SJSA1 (cell line): ENCODE measurements at regions not wholly inside any gene's neighbourhood (a gene's known extent, or its start where the extent isn't known, plus 50 kb on each side); places are given as distances from the start of the nearest gene placed in this dataset.

Experiments
- DNase-seq, 2 experiments: peaks; one replicate each; pipeline ENCODE4 v3.0.0-alpha.2; 2015 to 2020; ENCODE audit warnings: low spot score in 2 of 2, low read depth in 1 of 2
- H3K27ac ChIP-seq: fragments of 250-450 bp; sonication (Bioruptor Pico); 2 replicates; pipeline ENCODE4 v1.5.1; 2020; ENCODE audit warnings: mild to moderate bottlenecking, moderate library complexity
- H3K27me3 ChIP-seq: fragments of 250-450 bp; sonication (Bioruptor Pico); replicated peaks from 2 replicates; pipeline ENCODE4 v1.5.1; 2020; ENCODE audit warnings: mild to moderate bottlenecking, moderate library complexity
- H3K36me3 ChIP-seq: fragments of 250-450 bp; sonication (Bioruptor Pico); 2 replicates; pipeline ENCODE4 v1.5.1; 2020; ENCODE audit warnings: mild to moderate bottlenecking
- H3K4me1 ChIP-seq: fragments of 250-450 bp; sonication (Bioruptor Pico); replicated peaks from 2 replicates; pipeline ENCODE4 v1.6.1; 2021; ENCODE audit warnings: mild to moderate bottlenecking
- H3K4me3 ChIP-seq: fragments of 250-450 bp; sonication (Bioruptor Pico); 2 replicates; pipeline ENCODE4 v1.5.1; 2020; ENCODE audit warnings: mild to moderate bottlenecking
- H3K9me3 ChIP-seq: fragments of 250-450 bp; sonication (Bioruptor Pico); replicated peaks from 2 replicates; pipeline ENCODE4 v1.5.1; 2020; ENCODE audit warnings: mild to moderate bottlenecking

DNA sequence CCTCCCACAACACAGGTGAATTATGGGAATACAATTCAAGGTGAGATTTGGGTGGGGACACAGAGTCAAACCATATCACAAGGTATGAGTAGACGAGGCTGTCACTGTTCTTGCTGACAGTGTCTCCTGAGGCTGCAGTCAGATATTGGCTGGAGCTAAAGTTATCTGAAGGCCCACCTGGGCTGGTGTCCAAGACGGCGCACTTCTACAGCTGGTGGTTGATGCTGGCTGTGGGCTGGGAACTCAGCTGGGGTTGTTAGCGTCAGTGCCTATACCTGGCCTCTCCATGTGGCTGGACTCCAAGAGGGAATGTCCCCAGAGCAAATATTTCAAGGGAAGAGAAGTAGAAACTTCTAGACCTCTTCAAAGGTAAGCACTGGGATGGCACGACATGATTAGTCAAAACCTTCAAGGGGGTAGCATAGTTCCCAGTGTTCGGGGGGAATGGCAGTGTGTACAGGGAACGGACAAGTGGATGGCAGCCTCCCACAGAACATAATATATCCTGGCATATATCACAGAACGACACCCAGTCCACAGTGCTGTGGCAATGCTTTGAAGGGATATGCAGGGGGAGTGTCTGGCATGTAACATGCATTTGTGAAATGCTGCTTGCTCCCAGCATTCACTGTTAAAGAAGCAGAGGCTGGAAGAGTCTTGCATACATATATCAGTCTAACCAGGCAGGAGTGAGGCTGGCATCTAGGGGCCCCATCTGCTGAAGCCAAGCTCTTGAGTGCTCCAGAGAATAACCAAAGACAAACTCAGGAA lies 126.7 kb upstream of the RFLNA start:
- no peak overlapping the region for H3K27ac ChIP-seq
- peaks cover 15% of the 10 kb centered on the region for H3K4me1 ChIP-seq
- no peak for DNase-seq
- no peaks in the 10 kb centered on the region for H3K36me3 ChIP-seq
- H3K4me3 ChIP-seq, result no peak overlapping the region
- no peaks in the 10 kb centered on the region for H3K27me3 ChIP-seq
- H3K9me3 ChIP-seq, result no peaks in the 10 kb centered on the region

DNA sequence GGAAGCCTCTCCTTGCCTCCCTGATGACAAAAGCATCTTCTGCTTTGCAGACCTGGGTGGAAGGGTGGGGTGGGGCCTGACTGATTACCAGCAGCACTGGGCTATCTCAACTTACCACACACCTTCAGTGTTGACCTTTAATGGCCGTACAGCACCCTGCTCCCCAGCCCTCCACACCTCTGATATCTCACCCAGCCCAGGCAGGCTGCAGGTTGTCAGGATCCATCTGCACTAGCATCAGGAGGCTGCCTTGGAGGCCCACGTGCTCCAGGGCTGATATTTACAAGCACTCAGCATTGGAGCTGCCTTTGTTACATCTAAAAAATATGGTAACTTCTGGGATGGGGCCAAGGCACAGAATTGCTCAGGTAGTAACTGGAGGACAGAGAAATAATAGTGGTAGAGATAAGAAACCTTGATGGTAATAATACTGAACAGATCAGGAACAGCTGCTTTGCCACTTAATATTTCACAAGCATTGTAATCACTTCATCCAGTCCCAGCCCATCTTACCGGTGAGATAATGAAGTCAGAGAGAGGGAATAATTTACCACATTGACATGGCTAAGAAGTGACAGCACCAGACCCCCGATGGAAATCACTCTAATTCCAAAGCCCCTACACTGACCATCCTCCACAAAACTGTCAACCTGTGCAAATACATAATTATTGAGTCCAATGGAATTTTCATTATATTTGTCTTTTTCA lies 125.2 kb upstream of the RFLNA start:
- DNase-seq, result no peak
- Histone ChIP-seq H3K27me3 (no peaks in the 10 kb centered on the region), H3K36me3 (no peaks in the 10 kb centered on the region), H3K27ac (no peak overlapping the region), H3K4me1 (peaks cover 27% of the 10 kb centered on the region), H3K4me3 (no peak overlapping the region), H3K9me3 (no peaks in the 10 kb centered on the region)

DNA sequence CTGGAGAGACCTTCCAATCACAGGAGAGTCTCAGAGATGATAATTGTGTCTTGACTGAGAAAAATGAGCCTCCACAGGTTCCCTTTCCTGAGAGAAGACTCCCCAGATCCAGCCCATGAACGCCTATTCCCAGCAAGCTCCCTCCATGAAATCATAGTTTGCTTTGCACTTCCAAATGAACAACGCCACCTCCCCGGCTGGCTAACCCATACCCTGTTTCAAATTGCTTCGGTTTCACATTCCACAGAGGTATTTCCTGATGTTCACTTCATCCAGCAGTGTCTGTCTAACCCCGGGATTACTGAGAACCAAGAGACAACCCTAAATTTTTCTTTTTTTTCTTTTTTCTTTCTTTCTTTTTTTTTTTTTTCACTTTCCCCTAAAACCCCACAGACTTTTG lies 124.1 kb upstream of the RFLNA start:
- no peaks in the 10 kb centered on the region for H3K9me3 ChIP-seq
- H3K36me3 ChIP-seq, result no peaks in the 10 kb centered on the region
- no peaks in the 10 kb centered on the region for H3K27me3 ChIP-seq
- H3K27ac ChIP-seq, result no peak overlapping the region
- H3K4me1 ChIP-seq, result peaks cover 38% of the 10 kb centered on the region
- DNase-seq, result no peak
- H3K4me3 ChIP-seq, result no peak overlapping the region

GRCh38 chr12:124171231-124171979 lies 123.5 kb upstream of the RFLNA start:
- H3K36me3 ChIP-seq, result no peaks in the 10 kb centered on the region
- no peak for DNase-seq
- peaks cover 38% of the 10 kb centered on the region for H3K4me1 ChIP-seq
- no peaks in the 10 kb centered on the region for H3K9me3 ChIP-seq
- H3K27me3 ChIP-seq, result no peaks in the 10 kb centered on the region
- H3K4me3 ChIP-seq, result no peak overlapping the region
- H3K27ac ChIP-seq, result peak overlapping the region; percentile 72; the same call in 1 of the 2 replicates

- H3K36me3 ChIP-seq, result no peaks in the 10 kb centered on the region
- H3K27ac ChIP-seq, result peak overlapping the region; percentile 72
- H3K9me3 ChIP-seq, result no peaks in the 10 kb centered on the region
- peak; percentile 54 to 69 for DNase-seq
- no peaks in the 10 kb centered on the region for H3K27me3 ChIP-seq
- H3K4me3 ChIP-seq, result no peak overlapping the region
- peaks cover 38% of the 10 kb centered on the region for H3K4me1 ChIP-seq
These were observed 122.3 kb upstream of the RFLNA start for GRCh38 chr12:124172636-124173035.

GRCh38 chr12:124173692-124174091 lies 121.2 kb upstream of the RFLNA start:
- Histone ChIP-seq H3K36me3 (no peaks in the 10 kb centered on the region), H3K4me3 (no peak overlapping the region)

DNA sequence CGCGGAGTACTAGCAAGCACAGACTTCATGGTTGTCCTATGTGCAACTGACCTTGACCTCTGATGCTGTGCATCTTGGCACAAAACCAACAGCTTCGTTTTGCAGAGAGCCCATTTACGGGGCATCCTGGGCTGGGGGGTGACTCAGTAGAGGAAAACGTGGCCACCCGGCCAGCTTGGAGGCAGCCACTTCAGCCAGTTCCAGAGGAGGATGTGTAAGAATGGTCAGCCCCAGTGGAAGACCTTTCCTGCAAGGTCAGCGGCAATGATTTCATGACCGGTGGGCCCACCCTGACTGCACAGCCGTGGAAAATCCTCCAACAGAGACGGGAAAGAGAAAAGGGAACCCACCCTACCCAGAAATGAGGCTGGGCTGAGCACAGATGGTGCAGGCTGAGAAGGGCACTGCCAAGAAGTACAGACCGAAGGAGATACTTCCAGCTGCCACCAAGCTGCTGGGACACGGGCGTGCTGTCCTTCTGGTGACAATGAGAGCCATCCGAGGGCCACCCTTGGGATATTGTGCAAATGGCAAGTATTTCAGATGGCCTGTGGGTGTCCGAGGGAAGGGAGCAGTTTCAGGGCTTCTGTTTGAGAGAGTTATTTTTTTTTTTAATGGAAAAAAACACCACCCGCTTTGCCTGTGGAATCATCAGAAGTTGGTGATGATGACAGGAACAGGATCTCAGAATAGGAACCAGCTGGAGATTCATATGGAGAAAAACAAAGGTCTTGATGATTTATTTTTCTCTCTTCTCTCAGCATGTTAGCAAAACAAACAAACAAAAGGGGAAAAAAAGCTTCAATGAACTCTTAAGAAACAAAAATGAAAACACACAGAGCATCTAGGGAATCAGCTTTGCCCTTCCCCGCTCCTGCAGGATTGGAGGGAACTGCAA lies 120.2 kb upstream of the RFLNA start:
- Histone ChIP-seq H3K4me3 (no peak overlapping the region), H3K27me3 (no peaks in the 10 kb centered on the region), H3K9me3 (no peaks in the 10 kb centered on the region), H3K36me3 (no peaks in the 10 kb centered on the region), H3K4me1 (peaks cover 38% of the 10 kb centered on the region), H3K27ac (peak overlapping the region; percentile 70)
- DNase-seq, result peak; percentile 82 to 90

More at GRCh38 chr12:124173692-124174091, 121.2 kb upstream of the RFLNA start:
- DNase-seq, result no peak
- H3K27ac ChIP-seq, result 0 out of 2 replicates have a peak overlapping the region, but pooled peaks have one; percentile 14
- no peaks in the 10 kb centered on the region for H3K27me3 ChIP-seq
- peaks cover 38% of the 10 kb centered on the region for H3K4me1 ChIP-seq
- H3K9me3 ChIP-seq, result no peaks in the 10 kb centered on the region

DNA sequence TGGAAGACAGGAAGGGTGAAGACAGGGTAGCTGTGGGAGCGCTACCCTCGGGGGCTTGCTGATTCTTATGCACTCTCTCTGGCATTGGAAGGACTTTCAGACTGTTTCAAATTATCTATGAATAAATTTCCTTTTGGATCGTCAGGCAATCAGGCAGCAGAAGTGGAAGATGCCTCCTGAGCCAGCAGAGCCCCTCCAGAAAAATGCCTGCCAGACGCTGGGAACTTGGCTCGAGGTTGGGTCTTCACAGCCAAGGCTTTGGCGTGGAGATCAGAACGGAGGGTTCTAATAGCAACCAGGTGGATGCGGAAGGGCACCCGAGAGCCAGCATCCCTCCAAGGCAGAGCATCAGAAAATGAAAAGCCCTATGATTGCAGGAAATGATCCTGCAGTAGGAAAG lies 119.2 kb upstream of the RFLNA start:
- Histone ChIP-seq H3K4me3 (no peak overlapping the region), H3K9me3 (no peaks in the 10 kb centered on the region), H3K36me3 (no peaks in the 10 kb centered on the region), H3K4me1 (peaks cover 38% of the 10 kb centered on the region), H3K27ac (no peak overlapping the region), H3K27me3 (no peaks in the 10 kb centered on the region)
- DNase-seq, result no peak

GRCh38 chr12:124177276-124177950 lies 117.5 kb upstream of the RFLNA start:
- H3K9me3 ChIP-seq, result no peaks in the 10 kb centered on the region
- H3K4me3 ChIP-seq, result no peak overlapping the region
- H3K36me3 ChIP-seq, result no peaks in the 10 kb centered on the region
- peaks cover 30% of the 10 kb centered on the region for H3K4me1 ChIP-seq
- no peak for DNase-seq
- H3K27me3 ChIP-seq, result no peaks in the 10 kb centered on the region
- no peak overlapping the region for H3K27ac ChIP-seq

DNA sequence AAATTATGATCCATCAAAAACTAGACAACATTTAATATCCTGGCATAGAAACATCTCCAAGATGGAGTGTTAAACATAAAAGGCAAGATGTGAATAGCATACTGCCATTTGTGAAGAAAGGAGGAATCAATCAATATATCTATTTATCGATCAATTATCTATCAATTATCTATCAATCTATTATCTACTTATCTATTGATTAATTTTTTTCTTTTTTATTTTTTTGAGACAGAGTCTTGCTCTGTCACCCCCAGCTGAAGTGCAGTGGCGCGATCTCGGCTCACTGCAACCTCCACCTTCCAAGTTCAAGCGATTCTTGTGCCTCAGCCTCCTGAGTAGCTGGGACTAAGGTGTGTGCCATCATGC lies 117.0 kb upstream of the RFLNA start:
- H3K4me3 ChIP-seq, result no peak overlapping the region
- DNase-seq, result no peak
- H3K4me1 ChIP-seq, result peaks cover 24% of the 10 kb centered on the region
- no peaks in the 10 kb centered on the region for H3K36me3 ChIP-seq
- no peak overlapping the region for H3K27ac ChIP-seq
- no peaks in the 10 kb centered on the region for H3K9me3 ChIP-seq
- no peaks in the 10 kb centered on the region for H3K27me3 ChIP-seq

DNA sequence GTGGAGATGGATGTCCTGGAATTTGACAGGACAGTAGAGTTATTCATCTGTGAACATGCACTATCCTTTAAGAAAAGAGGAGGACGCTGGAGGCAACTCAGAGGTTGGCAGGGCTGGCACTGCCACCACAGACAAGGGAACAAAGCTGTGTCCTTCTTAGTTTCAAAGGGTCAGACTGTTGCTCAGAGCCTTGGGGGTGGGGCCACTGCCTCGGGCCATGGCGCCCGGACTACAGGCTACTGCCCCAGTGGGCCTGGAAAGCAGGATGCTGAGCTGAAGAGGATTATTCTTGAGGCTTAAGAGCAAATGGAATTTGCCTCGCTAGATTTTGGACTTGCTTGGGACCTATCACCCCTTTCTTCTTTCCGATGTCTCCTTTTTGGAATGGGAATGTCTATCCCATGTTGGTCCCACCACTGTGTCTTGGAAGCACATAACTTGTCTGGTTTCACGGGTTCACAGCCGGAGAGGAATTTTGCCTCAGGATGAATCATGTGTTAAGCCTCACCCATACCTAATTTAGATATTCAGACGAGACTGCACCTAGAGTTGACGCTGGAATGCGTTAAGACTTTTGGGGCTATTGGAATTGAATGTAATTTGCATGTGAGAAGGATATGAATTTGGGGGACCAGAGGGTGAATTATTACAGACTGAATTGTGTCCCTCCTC lies 114.8 kb upstream of the RFLNA start:
- H3K36me3 ChIP-seq, result no peaks in the 10 kb centered on the region
- H3K27me3 ChIP-seq, result no peaks in the 10 kb centered on the region
- no peak overlapping the region for H3K27ac ChIP-seq
- no peak overlapping the region for H3K4me3 ChIP-seq
- H3K4me1 ChIP-seq, result peaks cover 7% of the 10 kb centered on the region
- no peak for DNase-seq
- no peaks in the 10 kb centered on the region for H3K9me3 ChIP-seq

GRCh38 chr12:124183172-124183571 lies 111.7 kb upstream of the RFLNA start:
- H3K9me3 ChIP-seq, result no peaks in the 10 kb centered on the region
- no peaks in the 10 kb centered on the region for H3K36me3 ChIP-seq
- no peak overlapping the region for H3K4me3 ChIP-seq
- H3K4me1 ChIP-seq, result peaks cover under 1% of the 10 kb centered on the region; the same call in 1 of the 2 replicates
- no peaks in the 10 kb centered on the region for H3K27me3 ChIP-seq
- no peak overlapping the region for H3K27ac ChIP-seq
- DNase-seq, result no peak
